C4-2B (cell line): ENCODE measurements at regions not wholly inside any gene's neighbourhood (a gene's known extent, or its start where the extent isn't known, plus 50 kb on each side); places are given as distances from the start of the nearest gene placed in this dataset.

Experiments used
- CTCF ChIP-seq: fragments of 450-650 bp; conservative IDR thresholded peaks from 2 replicates; pipeline ENCODE4 v1.5.1; 2017; ENCODE audit warnings: mild to moderate bottlenecking
- ZFX ChIP-seq: fragments of 450-650 bp; IDR thresholded peaks from 2 replicates; pipeline ENCODE4 v1.6.1; 2017

- TF ChIP-seq CTCF, result peak; percentile 32
- TF ChIP-seq ZFX, result no peak
Measured at GRCh38 chr20:6381887-6382286, 259.1 kb upstream of the FERMT1 start.
